B cell (primary cell): ENCODE measurements at regions not wholly inside any gene's neighbourhood (a gene's known extent, or its start where the extent isn't known, plus 50 kb on each side); places are given as distances from the start of the nearest gene placed in this dataset.

Experiments
- ATAC-seq: fragments of 200-7000 bp; cut with Tn5 transposase; one replicate; pipeline ENCODE4 v1.10.0; 2021; ENCODE audit warnings: low read depth, mild to moderate bottlenecking, moderate number of reproducible peaks, moderate library complexity
- CTCF ChIA-PET: fragments of 350-600 bp; sonication (Branson Sonifier 250); formaldehyde crosslinking; loops from one replicate; lab custom pipeline; 2021; ENCODE audit warnings: antibody characterized with exemption, inconsistent platforms; lab: Charles Lee
- POLR2A ChIA-PET: fragments of 350-600 bp; sonication (Branson Sonifier 250); formaldehyde crosslinking; loops from one replicate; lab custom pipeline; 2021; ENCODE audit warnings: antibody characterized with exemption; lab: Charles Lee
- DNase-seq: peaks from one replicate; pipeline ENCODE4 v3.0.0; 2013
- H2AFZ ChIP-seq: 2 replicates; pipeline ENCODE4 v1.6.1; 2012; ENCODE audit warnings: mild to moderate bottlenecking, low read depth, low read length; ENCODE audit not compliant: insufficient read depth, poor library complexity, severe bottlenecking
- H3K27ac ChIP-seq, 2 donors: 1 replicate in 1 of 2; 2 replicates in 1 of 2; pipeline ENCODE4 v1.5.1; 2012 to 2013; ENCODE audit warnings: low read length in 2 of 2, mild to moderate bottlenecking in 2 of 2, moderate library complexity in 1 of 2
- H3K27me3 ChIP-seq, 4 experiments: fragments of 200-600 bp in 1 of 4; sonication (generic) in 1 of 4; replicated peaks in 1 of 4; 1 replicate in 2 of 4; 2 replicates in 2 of 4; pipeline versions ENCODE4 v1.6.1 to v1.7.0; 2013 to 2016; ENCODE audit warnings: low read length in 3 of 4, mild to moderate bottlenecking in 2 of 4, mixed read lengths in 1 of 4, moderate library complexity in 1 of 4; ENCODE audit not compliant: insufficient read depth in 4 of 4, control insufficient read depth in 3 of 4; ENCODE audit errors: control extremely low read depth in 1 of 4
- H3K36me3 ChIP-seq, 2 experiments: replicated peaks in 1 of 2; 1 replicate in 1 of 2; 2 replicates in 1 of 2; pipeline versions ENCODE4 v1.6.1 to v1.7.1; 2013; ENCODE audit warnings: low read length in 1 of 2; ENCODE audit not compliant: insufficient read depth in 2 of 2, control insufficient read depth in 1 of 2; ENCODE audit errors: control extremely low read depth in 1 of 2, extremely low read depth in 1 of 2
- H3K4me1 ChIP-seq, 2 donors: fragments of 200-600 bp in 1 of 2; sonication (generic) in 1 of 2; 1 replicate in 1 of 2; 2 replicates in 1 of 2; pipeline versions ENCODE4 v1.5.1 to v1.6.1; 2013 to 2017; ENCODE audit warnings: low read length in 2 of 2; ENCODE audit not compliant: control insufficient read depth in 2 of 2, insufficient read depth in 2 of 2
- H3K4me2 ChIP-seq: replicated peaks from 2 replicates; pipeline ENCODE3; 2012; ENCODE audit warnings: mild to moderate bottlenecking, low read depth, low read length; ENCODE audit not compliant: poor library complexity, severe bottlenecking
- H3K4me3 ChIP-seq, 5 experiments: fragments of 200-600 bp in 1 of 5; sonication (generic) in 1 of 5; 1 replicate in 3 of 5; 2 replicates in 2 of 5; pipeline versions ENCODE4 v1.5.1 to v1.7.0; 2011 to 2016; ENCODE audit warnings: low read length in 4 of 5, mild to moderate bottlenecking in 4 of 5, low read depth in 2 of 5, control low read depth in 1 of 5, moderate library complexity in 1 of 5; ENCODE audit not compliant: insufficient read depth in 1 of 5; ENCODE audit errors: control extremely low read depth in 1 of 5, extremely low read depth in 1 of 5
- H3K79me2 ChIP-seq: fragments of 200-600 bp; sonication (generic); one replicate; pipeline ENCODE4 v1.6.0; 2016; ENCODE audit warnings: low read length; ENCODE audit not compliant: control insufficient read depth, insufficient read depth
- H3K9ac ChIP-seq: fragments of 200-600 bp; sonication (generic); 2 replicates; pipeline ENCODE4 v1.6.1; 2017; ENCODE audit warnings: mild to moderate bottlenecking, low read length, moderate library complexity
- H3K9me3 ChIP-seq, 3 donors: one replicate each; pipeline versions ENCODE4 v1.6.1 to v1.7.1; 2013; ENCODE audit warnings: low read length in 2 of 3; ENCODE audit not compliant: control insufficient read depth in 2 of 3, insufficient read depth in 1 of 3; ENCODE audit errors: control extremely low read depth in 1 of 3
- H4K20me1 ChIP-seq: 2 replicates; pipeline ENCODE4 v1.6.0; 2012; ENCODE audit warnings: mild to moderate bottlenecking, low read length; ENCODE audit not compliant: insufficient read depth, control insufficient read depth, poor library complexity, severe bottlenecking
- H3K27ac Mint-ChIP-seq: one replicate; pipeline ENCODE4 v1.8.0; 2021; ENCODE audit warnings: mixed read lengths
- H3K27me3 Mint-ChIP-seq: one replicate; pipeline ENCODE4 v1.8.0; 2021; ENCODE audit warnings: mixed read lengths
- H3K4me1 Mint-ChIP-seq: one replicate; pipeline ENCODE4 v1.8.0; 2021; ENCODE audit warnings: mixed read lengths
- H3K4me3 Mint-ChIP-seq: one replicate; pipeline ENCODE4 v1.8.0; 2021; ENCODE audit warnings: mixed read lengths
- H3K9me3 Mint-ChIP-seq: one replicate; pipeline ENCODE4 v1.8.0; 2022; ENCODE audit warnings: mixed read lengths; ENCODE audit not compliant: insufficient read depth
- EZH2 ChIP-seq: IDR thresholded peaks from 2 replicates; pipeline ENCODE4 v1.6.1; 2012; ENCODE audit warnings: borderline replicate concordance, low read depth, mild to moderate bottlenecking, moderate library complexity, low read length; ENCODE audit not compliant: insufficient read depth, poor library complexity, severe bottlenecking
- WGBS: methylation state at CpG from one replicate; pipeline ENCODE4 v1.1.5; 2013; ENCODE audit warnings: missing lambda C conversion rate; ENCODE audit not compliant: insufficient coverage; 5-methylcytosine and 5-hydroxymethylcytosine counted together
- intact Hi-C: fragments of 100-400 bp; cut with micrococcal nuclease; formaldehyde crosslinking; loops from one replicate; pipeline ENCODE4 v1.10.0; 2022
- TF ChIP-seq, protein P1 (sequence below): fragments of 200-600 bp; IDR thresholded peaks from one replicate; pipeline ENCODE4 v1.8.0; 2022; ENCODE audit warnings: antibody characterized with exemption, mild to moderate bottlenecking

GRCh38 chr15:93519599-93519998, 430.6 kb upstream of the RGMA start:
- ATAC-seq (no peak), DNase-seq (no peak)
- no peak overlapping the region for H2AFZ ChIP-seq
- H3K79me2 ChIP-seq, result no peaks in the 10 kb centered on the region
- no peak overlapping the region for H3K27ac Mint-ChIP-seq
- POLR2A ChIA-PET, result no interaction called here
- H3K9ac ChIP-seq, result no peak overlapping the region
- peaks cover 0 to 3% (median 0%) of the 10 kb centered on the region in 3 donors for H3K9me3 ChIP-seq
- H3K4me1 Mint-ChIP-seq, result no peaks in the 10 kb centered on the region
- no peak overlapping the region for H3K4me3 Mint-ChIP-seq
- no peaks in the 10 kb centered on the region for H4K20me1 ChIP-seq
- intact Hi-C loops, result no loop called here
- H3K4me3 ChIP-seq, result no peak overlapping the region
- H3K9me3 Mint-ChIP-seq, result no peaks in the 10 kb centered on the region
- WGBS, result 100% methylated on average over 1 of the region's 3 CpGs
- no peak overlapping the region for H3K4me2 ChIP-seq
- H3K27me3 Mint-ChIP-seq, result peaks cover 4% of the 10 kb centered on the region
- TF ChIP-seq, protein P1, sequence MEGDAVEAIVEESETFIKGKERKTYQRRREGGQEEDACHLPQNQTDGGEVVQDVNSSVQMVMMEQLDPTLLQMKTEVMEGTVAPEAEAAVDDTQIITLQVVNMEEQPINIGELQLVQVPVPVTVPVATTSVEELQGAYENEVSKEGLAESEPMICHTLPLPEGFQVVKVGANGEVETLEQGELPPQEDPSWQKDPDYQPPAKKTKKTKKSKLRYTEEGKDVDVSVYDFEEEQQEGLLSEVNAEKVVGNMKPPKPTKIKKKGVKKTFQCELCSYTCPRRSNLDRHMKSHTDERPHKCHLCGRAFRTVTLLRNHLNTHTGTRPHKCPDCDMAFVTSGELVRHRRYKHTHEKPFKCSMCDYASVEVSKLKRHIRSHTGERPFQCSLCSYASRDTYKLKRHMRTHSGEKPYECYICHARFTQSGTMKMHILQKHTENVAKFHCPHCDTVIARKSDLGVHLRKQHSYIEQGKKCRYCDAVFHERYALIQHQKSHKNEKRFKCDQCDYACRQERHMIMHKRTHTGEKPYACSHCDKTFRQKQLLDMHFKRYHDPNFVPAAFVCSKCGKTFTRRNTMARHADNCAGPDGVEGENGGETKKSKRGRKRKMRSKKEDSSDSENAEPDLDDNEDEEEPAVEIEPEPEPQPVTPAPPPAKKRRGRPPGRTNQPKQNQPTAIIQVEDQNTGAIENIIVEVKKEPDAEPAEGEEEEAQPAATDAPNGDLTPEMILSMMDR, result no peak
- TF ChIP-seq EZH2, result no peak
- H3K4me1 ChIP-seq, result no peaks in the 10 kb centered on the region
- CTCF ChIA-PET, result no interaction called here
- H3K27ac ChIP-seq, result no peak overlapping the region
- no peaks in the 10 kb centered on the region for H3K27me3 ChIP-seq
- no peaks in the 10 kb centered on the region for H3K36me3 ChIP-seq

- no peak overlapping the region for H2AFZ ChIP-seq
- H3K27ac ChIP-seq, result no peak overlapping the region
- intact Hi-C loops, result no loop called here
- no peak overlapping the region for H3K4me3 Mint-ChIP-seq
- H4K20me1 ChIP-seq, result no peaks in the 10 kb centered on the region
- no peak overlapping the region for H3K4me3 ChIP-seq
- no peaks in the 10 kb centered on the region for H3K36me3 ChIP-seq
- H3K9ac ChIP-seq, result no peak overlapping the region
- H3K79me2 ChIP-seq, result no peaks in the 10 kb centered on the region
- H3K27ac Mint-ChIP-seq, result no peak overlapping the region
- ATAC-seq (no peak), DNase-seq (no peak)
- no peaks in the 10 kb centered on the region for H3K9me3 Mint-ChIP-seq
- no CpG with 5 or more reads among the region's 3 CpGs for WGBS
- POLR2A ChIA-PET, result no interaction called here
- no peaks in the 10 kb centered on the region for H3K27me3 ChIP-seq
- CTCF ChIA-PET, result no interaction called here
- H3K4me1 Mint-ChIP-seq, result no peaks in the 10 kb centered on the region
- TF ChIP-seq EZH2, result no peak
- TF ChIP-seq, protein P1, result no peak
- H3K4me2 ChIP-seq, result no peak overlapping the region
- no peaks in the 10 kb centered on the region for H3K4me1 ChIP-seq
- peaks cover 4% of the 10 kb centered on the region for H3K27me3 Mint-ChIP-seq
- no peaks in the 10 kb centered on the region for H3K9me3 ChIP-seq
These were observed 428.2 kb upstream of the RGMA start for GRCh38 chr15:93517176-93517575.
